GM06990 (cell line): ENCODE measurements at regions not wholly inside any gene's neighbourhood (a gene's known extent, or its start where the extent isn't known, plus 50 kb on each side); places are given as distances from the start of the nearest gene placed in this dataset.

Source experiments
- DNase-seq: peaks from one replicate; pipeline ENCODE4 v3.0.0-alpha.2; 2011; ENCODE audit not compliant: insufficient read length; ENCODE audit errors: extremely low read depth
- H3K27me3 ChIP-seq: replicated peaks from 2 replicates; pipeline ENCODE4 v1.6.0; 2011; ENCODE audit warnings: low read length; ENCODE audit not compliant: control insufficient read depth, insufficient read depth
- H3K36me3 ChIP-seq: 2 replicates; pipeline ENCODE4 v1.5.1; 2011; ENCODE audit warnings: low read length; ENCODE audit not compliant: control insufficient read depth, insufficient read depth
- H3K4me3 ChIP-seq: replicated peaks from 2 replicates; pipeline ENCODE4 v1.5.1; 2011; ENCODE audit warnings: low read depth, mild to moderate bottlenecking, control low read depth, low read length
- TF ChIP-seq, protein P1 (sequence below): IDR thresholded peaks from 2 replicates; pipeline ENCODE4 v1.5.1; 2011; ENCODE audit warnings: low read length, control low read depth, mild to moderate bottlenecking, inconsistent platforms; ENCODE audit not compliant: insufficient read depth, poor library complexity, severe bottlenecking

- no peaks in the 10 kb centered on the region for H3K36me3 ChIP-seq
- DNase-seq = no peak
- TF ChIP-seq, protein P1, sequence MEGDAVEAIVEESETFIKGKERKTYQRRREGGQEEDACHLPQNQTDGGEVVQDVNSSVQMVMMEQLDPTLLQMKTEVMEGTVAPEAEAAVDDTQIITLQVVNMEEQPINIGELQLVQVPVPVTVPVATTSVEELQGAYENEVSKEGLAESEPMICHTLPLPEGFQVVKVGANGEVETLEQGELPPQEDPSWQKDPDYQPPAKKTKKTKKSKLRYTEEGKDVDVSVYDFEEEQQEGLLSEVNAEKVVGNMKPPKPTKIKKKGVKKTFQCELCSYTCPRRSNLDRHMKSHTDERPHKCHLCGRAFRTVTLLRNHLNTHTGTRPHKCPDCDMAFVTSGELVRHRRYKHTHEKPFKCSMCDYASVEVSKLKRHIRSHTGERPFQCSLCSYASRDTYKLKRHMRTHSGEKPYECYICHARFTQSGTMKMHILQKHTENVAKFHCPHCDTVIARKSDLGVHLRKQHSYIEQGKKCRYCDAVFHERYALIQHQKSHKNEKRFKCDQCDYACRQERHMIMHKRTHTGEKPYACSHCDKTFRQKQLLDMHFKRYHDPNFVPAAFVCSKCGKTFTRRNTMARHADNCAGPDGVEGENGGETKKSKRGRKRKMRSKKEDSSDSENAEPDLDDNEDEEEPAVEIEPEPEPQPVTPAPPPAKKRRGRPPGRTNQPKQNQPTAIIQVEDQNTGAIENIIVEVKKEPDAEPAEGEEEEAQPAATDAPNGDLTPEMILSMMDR = no peak
- no peak overlapping the region for H3K4me3 ChIP-seq
- no peaks in the 10 kb centered on the region; the same call in 1 of the 2 replicates for H3K27me3 ChIP-seq
Measured at GRCh38 chr9:126036881-126037291, 289.7 kb downstream of the PBX3 start.

- Histone ChIP-seq H3K36me3 (no peaks in the 10 kb centered on the region), H3K27me3 (no peaks in the 10 kb centered on the region; the same call in 1 of the 2 replicates)
- TF ChIP-seq, protein P1 = no peak
Measured at GRCh38 chr9:126038790-126039189, 287.8 kb upstream of the MVB12B start.

DNA sequence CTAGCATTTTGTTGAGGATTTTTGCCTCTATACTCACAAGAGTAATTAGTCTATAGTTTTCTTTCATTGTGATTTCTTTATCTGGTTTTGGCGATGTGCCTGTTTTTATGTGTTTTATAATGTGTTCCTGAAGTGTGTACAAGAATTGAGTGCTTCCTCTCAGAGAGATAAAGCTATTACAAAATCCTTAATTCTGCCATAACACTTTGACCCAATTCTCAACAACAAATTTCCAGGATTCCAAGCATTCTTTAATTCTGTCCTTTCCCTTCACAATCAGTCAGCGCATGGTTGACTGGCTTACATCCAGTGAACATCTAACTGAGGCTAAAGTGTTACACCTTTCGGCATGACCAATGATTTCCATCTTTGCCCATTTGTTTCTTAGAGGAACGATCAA lies 282.9 kb upstream of the MVB12B start:
- H3K36me3 ChIP-seq = no peaks in the 10 kb centered on the region
- H3K27me3 ChIP-seq = no peaks in the 10 kb centered on the region; the same call in 1 of the 2 replicates
- TF ChIP-seq, protein P1 = no peak
- DNase-seq = no peak
- no peak overlapping the region for H3K4me3 ChIP-seq

More at GRCh38 chr9:126038790-126039189, 287.8 kb upstream of the MVB12B start:
- no peak for DNase-seq
- no peak overlapping the region for H3K4me3 ChIP-seq

- Histone ChIP-seq H3K27me3 (no peaks in the 10 kb centered on the region; the same call in 1 of the 2 replicates), H3K36me3 (no peaks in the 10 kb centered on the region), H3K4me3 (no peak overlapping the region)
- no peak for DNase-seq
- TF ChIP-seq, protein P1 = no peak
Measured at GRCh38 chr9:126049088-126049487, 277.5 kb upstream of the MVB12B start.

GRCh38 chr9:126049896-126050604 lies 276.6 kb upstream of the MVB12B start:
- Histone ChIP-seq H3K4me3 (no peak overlapping the region), H3K36me3 (no peaks in the 10 kb centered on the region), H3K27me3 (no peaks in the 10 kb centered on the region; the same call in 1 of the 2 replicates)
- TF ChIP-seq, protein P1 = no peak
- DNase-seq = no peak

DNA sequence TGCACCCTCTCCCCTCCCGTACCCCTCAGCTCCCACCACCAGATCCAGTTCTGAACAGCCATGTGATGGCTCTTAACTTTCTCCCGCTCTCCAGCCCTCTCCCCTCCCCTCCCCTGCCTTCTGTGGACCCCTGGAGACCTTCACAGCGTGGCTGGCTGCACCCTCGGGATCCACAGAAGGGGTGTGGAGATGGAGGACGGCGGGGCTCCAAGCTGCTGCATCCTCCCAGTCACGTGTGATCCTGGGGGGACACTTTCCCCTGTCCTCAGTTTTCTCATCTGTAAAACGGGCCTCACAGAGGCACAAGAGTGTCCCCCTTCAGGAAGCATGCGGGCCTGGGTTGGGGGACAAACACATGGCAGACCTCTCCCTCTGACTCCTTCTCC lies 276.0 kb upstream of the MVB12B start:
- no peaks in the 10 kb centered on the region for H3K36me3 ChIP-seq
- H3K27me3 ChIP-seq = no peaks in the 10 kb centered on the region; the same call in 1 of the 2 replicates
- H3K4me3 ChIP-seq = no peak overlapping the region
- no peak for DNase-seq
- TF ChIP-seq, protein P1 = no peak
